Fibroblast of lung (primary cell): ENCODE measurements at regions not wholly inside any gene's neighbourhood (a gene's known extent, or its start where the extent isn't known, plus 50 kb on each side); places are given as distances from the start of the nearest gene placed in this dataset.

ENCODE experiments used
- DNase-seq, 2 donors: peaks; one replicate each; pipeline versions ENCODE4 v3.0.0 to v3.0.0-alpha.2; 2010; ENCODE audit warnings: low read depth in 2 of 2
- H2AFZ ChIP-seq: 2 replicates; pipeline ENCODE4 v1.5.1; 2012; ENCODE audit warnings: low read length, control low read depth, inconsistent platforms
- H3K27ac ChIP-seq: 2 replicates; pipeline ENCODE4 v1.5.1; 2011; ENCODE audit warnings: low read length, control low read depth; ENCODE audit not compliant: insufficient read depth
- H3K27me3 ChIP-seq: 2 replicates; pipeline ENCODE4 v1.5.1; 2011; ENCODE audit warnings: mild to moderate bottlenecking, low read length; ENCODE audit not compliant: control insufficient read depth, insufficient read depth
- H3K36me3 ChIP-seq: 2 replicates; pipeline ENCODE4 v1.5.1; 2011; ENCODE audit warnings: low read length; ENCODE audit not compliant: control insufficient read depth, insufficient read depth
- H3K4me1 ChIP-seq: 2 replicates; pipeline ENCODE4 v1.5.1; 2011; ENCODE audit warnings: low read length; ENCODE audit not compliant: control insufficient read depth, insufficient read depth; ENCODE audit errors: extremely low read depth
- H3K4me2 ChIP-seq: 2 replicates; pipeline ENCODE4 v1.5.1; 2011; ENCODE audit warnings: low read length, control low read depth; ENCODE audit not compliant: insufficient read depth; ENCODE audit errors: extremely low read depth
- H3K4me3 ChIP-seq, 4 experiments: fragments of 200-600 bp in 1 of 4; sonication (generic) in 1 of 4; replicated peaks in 1 of 4; 2 replicates each; pipeline ENCODE4 v1.5.1; 2011 to 2016; ENCODE audit warnings: low read length in 4 of 4, low read depth in 3 of 4, mild to moderate bottlenecking in 3 of 4, control low read depth in 2 of 4, inconsistent platforms in 1 of 4, mixed read lengths in 1 of 4; ENCODE audit not compliant: insufficient read depth in 1 of 4; ENCODE audit errors: control extremely low read depth in 1 of 4
- H3K79me2 ChIP-seq: 2 replicates; pipeline ENCODE4 v1.5.1; 2012; ENCODE audit warnings: mild to moderate bottlenecking, low read length, inconsistent platforms; ENCODE audit not compliant: control insufficient read depth, insufficient read depth
- H3K9ac ChIP-seq: 2 replicates; pipeline ENCODE4 v1.5.1; 2011; ENCODE audit warnings: mild to moderate bottlenecking, low read length, control low read depth; ENCODE audit not compliant: insufficient read depth
- H3K9me3 ChIP-seq: 2 replicates; pipeline ENCODE4 v1.5.1; 2012; ENCODE audit warnings: low read depth, low read length; ENCODE audit not compliant: control insufficient read depth, insufficient read depth
- H4K20me1 ChIP-seq: 2 replicates; pipeline ENCODE4 v1.5.1; 2011; ENCODE audit warnings: low read length; ENCODE audit not compliant: control insufficient read depth, insufficient read depth; ENCODE audit errors: extremely low read depth
- EZH2 ChIP-seq: IDR thresholded peaks from 2 replicates; pipeline ENCODE4 v1.5.1; 2012; ENCODE audit warnings: low read length, control low read depth, mild to moderate bottlenecking; ENCODE audit errors: missing control alignments
- TF ChIP-seq, protein P1 (sequence below), 2 donors: IDR thresholded peaks in 1 of 2; conservative IDR thresholded peaks in 1 of 2; 1 replicate in 1 of 2; 2 replicates in 1 of 2; pipeline ENCODE4 v1.5.1; 2011 to 2012; ENCODE audit warnings: low read length in 2 of 2, control low read depth in 1 of 2, inconsistent platforms in 1 of 2, low read depth in 1 of 2, mild to moderate bottlenecking in 1 of 2

DNA sequence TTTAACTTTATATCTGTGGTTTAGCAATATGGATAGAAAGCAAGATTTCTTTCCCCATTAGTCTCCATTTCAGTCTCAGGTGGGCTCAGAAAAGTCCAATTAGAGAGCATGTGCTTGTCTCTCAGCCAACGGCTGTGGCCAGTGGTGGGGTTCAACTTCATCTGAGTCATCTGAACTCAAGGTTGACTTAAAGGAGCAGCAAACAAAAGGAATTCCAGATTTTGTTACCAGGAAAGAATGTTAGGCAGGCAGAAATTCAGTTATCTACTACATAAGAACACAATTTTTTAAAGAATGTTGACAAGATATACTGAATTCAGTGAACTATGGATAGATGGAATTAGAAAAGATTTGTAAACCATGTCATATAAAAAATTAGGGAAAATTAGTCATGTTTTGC lies 784.1 kb downstream of the MAT2B start:
- DNase-seq, result peak in 1 of 2 donors; percentile 83
- H3K4me2 ChIP-seq, result no peak overlapping the region
- no peaks in the 10 kb centered on the region for H3K9me3 ChIP-seq
- H3K79me2 ChIP-seq, result no peaks in the 10 kb centered on the region
- H3K4me3 ChIP-seq, result no peak overlapping the region
- no peaks in the 10 kb centered on the region for H3K27me3 ChIP-seq
- H3K4me1 ChIP-seq, result no peaks in the 10 kb centered on the region
- H3K9ac ChIP-seq, result no peak overlapping the region
- H3K36me3 ChIP-seq, result no peaks in the 10 kb centered on the region
- H4K20me1 ChIP-seq, result no peaks in the 10 kb centered on the region
- no peak for TF ChIP-seq EZH2
- TF ChIP-seq, protein P1, sequence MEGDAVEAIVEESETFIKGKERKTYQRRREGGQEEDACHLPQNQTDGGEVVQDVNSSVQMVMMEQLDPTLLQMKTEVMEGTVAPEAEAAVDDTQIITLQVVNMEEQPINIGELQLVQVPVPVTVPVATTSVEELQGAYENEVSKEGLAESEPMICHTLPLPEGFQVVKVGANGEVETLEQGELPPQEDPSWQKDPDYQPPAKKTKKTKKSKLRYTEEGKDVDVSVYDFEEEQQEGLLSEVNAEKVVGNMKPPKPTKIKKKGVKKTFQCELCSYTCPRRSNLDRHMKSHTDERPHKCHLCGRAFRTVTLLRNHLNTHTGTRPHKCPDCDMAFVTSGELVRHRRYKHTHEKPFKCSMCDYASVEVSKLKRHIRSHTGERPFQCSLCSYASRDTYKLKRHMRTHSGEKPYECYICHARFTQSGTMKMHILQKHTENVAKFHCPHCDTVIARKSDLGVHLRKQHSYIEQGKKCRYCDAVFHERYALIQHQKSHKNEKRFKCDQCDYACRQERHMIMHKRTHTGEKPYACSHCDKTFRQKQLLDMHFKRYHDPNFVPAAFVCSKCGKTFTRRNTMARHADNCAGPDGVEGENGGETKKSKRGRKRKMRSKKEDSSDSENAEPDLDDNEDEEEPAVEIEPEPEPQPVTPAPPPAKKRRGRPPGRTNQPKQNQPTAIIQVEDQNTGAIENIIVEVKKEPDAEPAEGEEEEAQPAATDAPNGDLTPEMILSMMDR (conservative IDR thresholded peaks at IDR 0.05 in 1 of 2, IDR thresholded peaks at IDR 0.05 in 1 of 2; ENCODE audit: low read depth in 1 of 2, low read length in 2 of 2), result no peak
- H3K27ac ChIP-seq, result no peak overlapping the region
- no peak overlapping the region for H2AFZ ChIP-seq

DNA sequence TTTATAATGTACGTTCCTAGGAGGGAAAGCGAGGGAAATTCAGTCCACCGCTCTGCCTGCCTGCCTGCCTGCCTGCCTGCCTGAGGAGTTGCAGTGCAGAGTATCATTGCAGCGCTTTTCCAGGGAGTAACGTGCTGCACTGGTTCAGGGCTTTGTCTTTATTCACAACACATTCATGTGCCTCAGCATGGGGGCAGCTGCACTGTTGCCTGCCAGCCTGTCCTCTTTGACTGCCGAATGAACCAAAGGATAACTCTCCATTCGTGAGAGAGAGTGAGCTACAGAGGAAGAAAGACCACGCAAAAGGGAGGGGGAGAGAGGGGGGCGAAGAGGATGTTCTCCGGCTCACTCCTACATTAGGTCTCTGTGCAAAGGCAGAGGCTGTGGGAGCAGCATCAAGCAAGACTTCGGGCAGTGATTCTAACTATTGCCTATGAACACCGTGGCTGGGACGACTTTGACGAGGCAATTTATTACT lies 791.2 kb downstream of the MAT2B start:
- Histone ChIP-seq H3K9ac (no peak overlapping the region), H3K27me3 (no peaks in the 10 kb centered on the region), H4K20me1 (no peaks in the 10 kb centered on the region), H3K4me1 (no peaks in the 10 kb centered on the region), H3K9me3 (no peaks in the 10 kb centered on the region), H3K27ac (no peak overlapping the region), H3K4me3 (peak overlapping the region in 2 of 4 experiments; percentile 37 to 53), H3K36me3 (no peaks in the 10 kb centered on the region), H3K4me2 (peak overlapping the region; percentile 3), H2AFZ (peak overlapping the region; percentile 72), H3K79me2 (no peaks in the 10 kb centered on the region)
- TF ChIP-seq, protein P1 (conservative IDR thresholded peaks at IDR 0.05 in 1 of 2, IDR thresholded peaks at IDR 0.05 in 1 of 2; ENCODE audit: low read depth in 1 of 2, low read length in 2 of 2), result no peak
- no peak for TF ChIP-seq EZH2
- peak; percentile 42 to 54 for DNase-seq

DNA sequence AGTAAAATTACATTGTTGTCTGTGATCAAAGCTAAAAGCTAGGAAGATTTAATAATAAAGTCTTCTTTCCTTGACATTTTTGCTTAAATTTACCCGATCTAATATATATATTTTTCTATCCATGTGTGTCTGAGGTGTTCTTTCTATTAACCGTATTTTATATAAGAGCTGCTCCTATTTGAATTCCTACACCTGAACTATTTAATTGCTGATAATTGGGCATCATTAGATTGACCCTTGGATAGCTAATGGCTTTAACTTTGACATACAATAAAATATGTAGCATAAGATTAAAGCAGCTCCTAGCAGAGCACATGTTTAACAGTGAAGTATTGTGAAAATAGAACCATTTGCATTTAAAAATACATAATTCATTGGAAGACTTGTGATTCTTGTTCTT lies 792.7 kb downstream of the MAT2B start:
- no peaks in the 10 kb centered on the region for H4K20me1 ChIP-seq
- H3K9ac ChIP-seq, result no peak overlapping the region
- DNase-seq, result no peak
- no peak overlapping the region for H3K4me3 ChIP-seq
- no peaks in the 10 kb centered on the region for H3K4me1 ChIP-seq
- H3K4me2 ChIP-seq, result no peak overlapping the region
- no peaks in the 10 kb centered on the region for H3K27me3 ChIP-seq
- H3K27ac ChIP-seq, result no peak overlapping the region
- H3K36me3 ChIP-seq, result no peaks in the 10 kb centered on the region
- TF ChIP-seq, protein P1 (conservative IDR thresholded peaks at IDR 0.05 in 1 of 2, IDR thresholded peaks at IDR 0.05 in 1 of 2; ENCODE audit: low read depth in 1 of 2, low read length in 2 of 2), result no peak
- no peaks in the 10 kb centered on the region for H3K79me2 ChIP-seq
- no peaks in the 10 kb centered on the region for H3K9me3 ChIP-seq
- H2AFZ ChIP-seq, result no peak overlapping the region
